C4-2B (cell line): ENCODE measurements at regions not wholly inside any gene's neighbourhood (a gene's known extent, or its start where the extent isn't known, plus 50 kb on each side); places are given as distances from the start of the nearest gene placed in this dataset.

Source experiments
- CTCF ChIP-seq: fragments of 450-650 bp; conservative IDR thresholded peaks from 2 replicates; pipeline ENCODE4 v1.5.1; 2017; ENCODE audit warnings: mild to moderate bottlenecking
- ZFX ChIP-seq: fragments of 450-650 bp; IDR thresholded peaks from 2 replicates; pipeline ENCODE4 v1.6.1; 2017

- TF ChIP-seq CTCF (peak; percentile 24; the same call in 1 of the 2 replicates), ZFX (no peak)
Measured at GRCh38 chr13:50376895-50377575, 361.8 kb downstream of the KCNRG start.
